NCI-H460 (cell line): ENCODE measurements at regions not wholly inside any gene's neighbourhood (a gene's known extent, or its start where the extent isn't known, plus 50 kb on each side); places are given as distances from the start of the nearest gene placed in this dataset.
A peak's percentile ranks its signal among the peaks of the same experiment; 100 is the strongest.
"Not testable (repeated sequence)": the region's sequence is repeated elsewhere in the genome, so short reads cannot be mapped to it uniquely, and the experiment has no call there.

Source experiments
- DNase-seq: peaks from one replicate; pipeline ENCODE4 v3.0.0-alpha.2; 2016; ENCODE audit warnings: low read depth; ENCODE audit errors: extremely low read depth

GRCh38 chr2:13923823-13924222 is 708.7 kb upstream of the LRATD1 start:
- DNase-seq: no peak

- DNase-seq: no peak
Measured at GRCh38 chr2:13942111-13942510, 690.4 kb upstream of the LRATD1 start.

GRCh38 chr2:13950761-13951160 is 681.8 kb upstream of the LRATD1 start:
- DNase-seq: no peak

GRCh38 chr2:13968811-13969210 is 663.7 kb upstream of the LRATD1 start:
- DNase-seq: peak; percentile 4

- no peak for DNase-seq
Measured at GRCh38 chr2:13986119-13986720, 646.3 kb upstream of the LRATD1 start.

DNA sequence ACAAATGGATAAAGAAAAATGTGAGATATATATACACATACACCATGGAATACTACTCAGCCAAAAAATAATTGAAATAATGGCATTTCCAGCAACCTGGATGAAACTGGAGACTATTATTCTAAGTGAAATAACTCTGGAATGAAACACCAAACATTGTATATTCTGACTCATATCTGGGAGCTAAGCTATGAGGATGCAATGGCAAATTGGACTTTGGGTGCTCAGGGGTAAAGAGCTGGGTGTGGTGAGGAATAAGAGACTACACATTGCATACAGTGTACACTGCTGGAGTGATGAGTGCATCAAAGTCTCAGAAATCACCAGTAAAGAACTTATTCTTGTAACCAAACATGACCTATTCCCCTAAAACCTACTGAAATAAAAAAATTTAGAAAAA is 636.0 kb upstream of the LRATD1 start:
- no peak for DNase-seq

DNA sequence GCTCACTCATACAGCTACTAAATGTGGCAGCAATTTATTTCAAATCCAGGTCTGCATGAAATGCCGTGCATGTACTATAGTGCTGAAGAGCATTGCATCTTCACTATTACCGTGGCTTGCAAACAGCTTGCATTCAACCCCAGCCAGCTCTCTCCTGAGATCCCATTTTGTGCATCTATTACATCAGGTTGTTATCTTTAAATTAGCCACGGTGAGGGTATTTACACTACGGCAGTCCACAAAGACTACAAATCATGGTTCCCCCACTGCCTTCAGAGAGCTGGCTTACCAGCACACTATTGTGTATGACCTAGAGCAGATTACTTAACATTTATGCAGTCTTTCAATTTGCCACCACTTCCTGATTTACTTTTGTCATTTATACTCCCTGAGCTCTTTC is 621.3 kb upstream of the LRATD1 start:
- no peak for DNase-seq

DNA sequence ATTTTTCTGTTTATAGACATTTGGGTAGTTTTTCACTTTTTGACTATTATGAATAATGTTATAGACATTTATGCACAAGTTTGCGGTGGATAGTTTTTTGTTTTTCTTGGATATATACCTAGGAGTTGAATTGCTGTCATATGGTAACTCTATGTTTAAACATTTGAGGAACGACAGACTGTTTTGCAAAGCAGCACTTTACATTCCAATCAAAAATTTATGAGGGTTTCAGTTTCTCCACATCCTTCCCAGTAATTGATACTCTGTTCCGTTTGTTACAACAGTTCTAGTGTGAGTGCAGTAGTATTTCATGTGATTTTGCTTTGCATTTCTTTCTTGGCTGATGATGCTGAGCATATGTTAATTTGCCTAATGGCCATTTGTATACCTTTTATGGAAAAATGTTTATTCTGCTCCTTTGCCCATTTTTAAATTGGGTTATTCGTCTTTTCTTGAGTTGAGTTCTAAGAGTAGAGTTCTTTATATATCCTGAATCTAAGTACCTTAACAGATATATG is 617.3 kb upstream of the LRATD1 start:
- no peak for DNase-seq

- DNase-seq: no peak
Measured at GRCh38 chr2:14016289-14016955, 616.1 kb upstream of the LRATD1 start.

DNA sequence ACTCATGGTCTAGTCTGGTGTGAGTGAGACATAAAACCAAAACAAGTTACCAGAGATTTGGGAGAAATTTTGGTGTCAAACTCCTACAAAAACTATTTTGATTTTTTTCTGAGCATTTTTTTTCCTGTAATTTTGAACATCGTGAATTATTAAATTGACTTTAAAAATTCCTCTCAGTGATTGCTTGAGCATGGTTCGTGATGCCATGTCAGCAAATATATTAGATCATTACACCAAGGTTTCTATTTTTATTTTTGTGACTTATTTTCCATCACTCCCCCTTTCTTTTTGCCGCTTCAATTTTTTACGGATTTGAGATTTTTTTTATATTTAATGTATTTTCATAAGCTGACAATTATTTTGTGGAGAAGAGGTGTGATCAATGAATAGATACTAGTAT is 613.9 kb upstream of the LRATD1 start:
- no peak for DNase-seq

GRCh38 chr2:14023558-14023957 is 609.0 kb upstream of the LRATD1 start:
- DNase-seq: no peak

GRCh38 chr2:14039134-14039533 is 593.4 kb upstream of the LRATD1 start:
- no peak for DNase-seq

DNA sequence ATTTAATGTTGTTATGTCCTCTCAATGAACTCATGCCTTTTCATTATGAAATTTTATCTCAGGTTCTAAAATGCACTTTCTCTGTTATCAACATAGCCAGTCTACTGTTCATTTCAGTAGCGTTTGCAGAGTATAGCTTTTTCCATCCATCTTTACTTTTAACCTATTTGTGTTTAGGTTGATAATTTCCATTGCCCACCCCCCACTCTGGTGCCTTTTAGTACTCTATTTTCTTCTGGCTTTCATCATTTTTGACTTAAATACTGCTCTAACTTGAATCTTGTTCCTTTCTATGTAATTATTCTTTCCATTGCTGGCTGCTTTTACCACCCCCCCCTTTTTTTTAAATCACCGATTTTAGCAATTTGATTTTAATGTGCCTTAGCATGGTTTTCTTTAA is 585.0 kb upstream of the LRATD1 start:
- DNase-seq: no peak

DNA sequence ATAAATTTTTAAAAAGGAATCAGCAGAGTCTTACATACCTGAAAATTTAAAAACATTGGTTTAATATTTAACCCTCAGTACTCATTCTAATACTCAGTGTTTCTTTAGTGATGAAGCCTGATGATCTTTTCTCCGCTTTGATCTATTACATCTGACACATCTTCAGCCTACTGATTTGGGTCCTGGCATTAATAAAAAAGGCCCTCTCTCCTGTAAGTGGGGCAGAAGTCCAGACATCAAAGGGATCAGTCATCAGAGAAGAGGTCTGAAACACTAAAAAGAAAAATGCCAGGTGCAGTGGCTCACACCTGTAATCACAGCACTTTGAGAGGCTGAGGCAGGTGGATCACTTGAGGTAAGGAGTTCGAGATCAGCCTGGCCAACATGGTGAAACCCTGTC is 581.1 kb upstream of the LRATD1 start:
- DNase-seq: no peak

GRCh38 chr2:14053105-14053504 is 579.4 kb upstream of the LRATD1 start:
- DNase-seq: no peak

DNA sequence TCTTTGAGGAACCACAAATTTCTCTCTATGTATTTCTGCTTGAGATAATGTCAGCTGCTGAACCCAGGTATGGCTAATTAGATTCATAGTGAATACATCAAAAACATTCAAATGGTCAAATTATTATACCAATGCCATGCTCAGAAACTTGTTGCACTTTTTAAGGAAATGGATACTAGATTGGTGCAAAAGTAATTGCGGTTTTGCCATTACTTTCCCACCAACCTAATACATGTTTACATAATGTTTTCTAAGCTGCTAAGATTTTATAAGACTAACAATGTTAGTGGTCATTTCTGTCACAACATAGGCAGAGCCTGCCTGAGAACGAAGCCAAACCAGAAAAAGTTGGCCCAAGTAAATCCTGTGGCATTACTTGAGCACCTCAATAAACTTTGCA is 568.2 kb upstream of the LRATD1 start:
- DNase-seq: no peak

DNA sequence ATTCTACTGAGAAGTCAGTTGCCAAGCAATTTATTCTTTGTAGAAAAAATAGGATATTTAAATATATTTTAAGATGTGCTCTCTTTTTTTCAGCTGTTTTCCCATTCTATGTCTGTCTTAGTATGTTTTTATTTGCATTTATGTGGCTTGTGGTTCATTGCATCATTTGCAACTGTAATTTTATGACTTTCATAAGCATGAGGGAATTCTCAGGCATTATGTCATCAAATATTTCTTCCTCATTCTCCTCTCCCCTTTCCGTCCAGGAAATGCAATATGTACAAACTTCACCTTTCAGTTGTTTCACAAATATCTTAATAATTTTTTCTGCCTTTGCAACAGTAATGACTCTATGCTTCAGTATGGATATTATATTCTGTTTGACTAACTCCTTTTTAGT is 560.2 kb upstream of the LRATD1 start:
- DNase-seq: no peak

GRCh38 chr2:14074691-14075090 is 557.8 kb upstream of the LRATD1 start:
- DNase-seq: no peak

- no peak for DNase-seq
Measured at GRCh38 chr2:14079576-14079975, 552.9 kb upstream of the LRATD1 start.

GRCh38 chr2:14081521-14081920 is 551.0 kb upstream of the LRATD1 start:
- no peak for DNase-seq

GRCh38 chr2:14082640-14083039 is 549.9 kb upstream of the LRATD1 start:
- no peak for DNase-seq

GRCh38 chr2:14094592-14094991 is 537.9 kb upstream of the LRATD1 start:
- no peak for DNase-seq

DNA sequence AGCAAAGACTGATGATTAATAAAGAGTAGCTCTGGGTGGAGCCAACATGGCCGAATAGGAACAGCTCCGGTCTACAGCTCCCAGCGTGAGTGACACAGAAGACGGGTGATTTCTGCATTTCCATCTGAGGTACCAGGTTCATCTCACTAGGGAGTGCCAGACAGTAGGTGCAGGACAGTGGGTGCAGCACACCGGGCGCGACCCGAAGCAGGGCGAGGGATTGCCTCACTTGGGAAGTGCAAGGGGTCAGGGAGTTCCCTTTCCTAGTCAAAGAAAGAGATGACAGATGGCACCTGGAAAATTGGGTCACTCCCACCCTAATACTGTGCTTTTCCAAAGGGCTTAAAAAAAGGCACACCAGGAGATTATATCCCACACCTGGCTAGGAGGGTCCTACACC is 533.4 kb upstream of the LRATD1 start:
- not testable (repeated sequence) for DNase-seq
